Omental fat pad (tissue), 3 donors: ENCODE measurements at regions not wholly inside any gene's neighbourhood (a gene's known extent, or its start where the extent isn't known, plus 50 kb on each side); places are given as distances from the start of the nearest gene placed in this dataset.
A peak's percentile ranks its signal among the peaks of the same experiment; 100 is the strongest.

ENCODE experiments used
- ATAC-seq: fragments of 150-250 bp; one replicate; pipeline ENCODE4 v1.9.1; 2016; ENCODE audit warnings: mild to moderate bottlenecking, moderate library complexity; ENCODE audit not compliant: low FRiP score
- DNase-seq: peaks from one replicate; pipeline ENCODE4 v3.0.0-alpha.2; 2019; ENCODE audit warnings: low spot score
- CTCF ChIP-seq, 3 donors: fragments of 450-650 bp; IDR thresholded peaks; one replicate each; pipeline ENCODE4 v1.5.1; 2016 to 2017; ENCODE audit warnings: antibody characterized with exemption in 3 of 3, mild to moderate bottlenecking in 3 of 3, moderate library complexity in 2 of 3

DNA sequence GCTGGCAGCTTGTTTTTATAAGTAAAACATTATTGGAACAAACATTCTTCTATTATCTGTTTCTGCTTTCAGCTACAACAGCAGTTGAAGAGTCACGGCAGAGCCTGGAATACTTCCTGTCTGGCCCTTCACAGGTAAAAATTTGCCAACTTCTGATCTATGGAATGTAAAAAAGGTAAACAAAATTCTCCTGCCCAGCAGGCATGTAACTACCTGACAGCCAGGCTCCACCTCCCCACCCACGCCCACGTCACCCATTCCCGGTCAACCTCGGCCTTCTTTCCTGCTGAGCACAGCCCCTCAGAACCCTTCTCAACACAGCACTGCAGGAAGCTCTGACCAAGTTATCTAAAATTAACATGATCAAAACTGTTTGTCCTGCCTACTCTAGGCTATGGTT is 166.0 kb downstream of the DLL1 start:
- DNase-seq (peak; percentile 19), ATAC-seq (no peak)
- TF ChIP-seq CTCF (IDR thresholded peaks at IDR 0.05), result no peak

DNA sequence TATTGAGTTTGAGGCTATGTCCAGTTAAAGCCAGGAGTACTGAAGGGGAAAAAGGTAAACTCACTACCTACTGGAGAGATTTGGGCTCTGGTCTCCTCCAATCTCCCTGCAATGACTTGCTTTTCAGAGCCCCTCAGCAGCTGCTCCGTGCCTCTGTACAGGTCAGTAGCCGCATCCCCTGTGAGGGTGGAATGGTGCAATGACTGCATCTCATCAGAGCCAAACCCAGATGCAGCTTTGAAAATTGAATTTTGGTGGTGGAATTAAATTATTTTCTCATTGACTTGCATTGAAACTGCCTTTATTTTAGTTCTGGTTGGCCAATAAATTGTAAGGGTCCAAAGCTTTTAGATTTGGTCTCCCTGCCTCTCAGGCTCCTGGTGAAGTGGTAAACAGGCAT is 166.7 kb downstream of the DLL1 start:
- no peak for ATAC-seq
- DNase-seq, result no peak
- TF ChIP-seq CTCF (IDR thresholded peaks at IDR 0.05), result no peak

DNA sequence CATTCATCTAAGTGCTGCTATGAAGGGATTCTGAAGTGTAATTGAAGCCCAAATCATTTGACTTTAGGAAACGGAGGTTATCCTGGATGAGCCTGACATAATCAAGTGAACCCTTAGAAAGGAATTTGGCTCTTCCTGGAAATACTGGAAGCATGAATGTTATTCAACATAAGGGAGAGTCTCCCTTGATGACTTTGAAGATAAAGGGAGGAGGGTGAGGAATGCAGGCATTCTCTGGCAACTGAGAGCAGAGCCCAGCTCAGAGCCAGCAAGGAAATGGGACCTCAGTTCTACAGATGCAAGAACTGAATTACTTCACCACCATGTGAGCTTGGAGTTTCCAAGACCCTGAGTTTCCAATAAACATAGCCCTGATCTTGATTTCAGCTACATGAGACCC is 168.2 kb downstream of the DLL1 start:
- ATAC-seq (peak; percentile 67), DNase-seq (peak; percentile 20)
- TF ChIP-seq CTCF (IDR thresholded peaks at IDR 0.05), result no peak

GRCh38 chr6:170117111-170117972 is 173.5 kb downstream of the DLL1 start:
- DNase-seq (no peak), ATAC-seq (no peak)
- TF ChIP-seq CTCF (IDR thresholded peaks at IDR 0.05), result no peak

GRCh38 chr6:170116636-170117035 is 174.2 kb downstream of the DLL1 start:
- no peak for TF ChIP-seq CTCF (IDR thresholded peaks at IDR 0.05)
- DNase-seq, result no peak
- no peak for ATAC-seq

DNA sequence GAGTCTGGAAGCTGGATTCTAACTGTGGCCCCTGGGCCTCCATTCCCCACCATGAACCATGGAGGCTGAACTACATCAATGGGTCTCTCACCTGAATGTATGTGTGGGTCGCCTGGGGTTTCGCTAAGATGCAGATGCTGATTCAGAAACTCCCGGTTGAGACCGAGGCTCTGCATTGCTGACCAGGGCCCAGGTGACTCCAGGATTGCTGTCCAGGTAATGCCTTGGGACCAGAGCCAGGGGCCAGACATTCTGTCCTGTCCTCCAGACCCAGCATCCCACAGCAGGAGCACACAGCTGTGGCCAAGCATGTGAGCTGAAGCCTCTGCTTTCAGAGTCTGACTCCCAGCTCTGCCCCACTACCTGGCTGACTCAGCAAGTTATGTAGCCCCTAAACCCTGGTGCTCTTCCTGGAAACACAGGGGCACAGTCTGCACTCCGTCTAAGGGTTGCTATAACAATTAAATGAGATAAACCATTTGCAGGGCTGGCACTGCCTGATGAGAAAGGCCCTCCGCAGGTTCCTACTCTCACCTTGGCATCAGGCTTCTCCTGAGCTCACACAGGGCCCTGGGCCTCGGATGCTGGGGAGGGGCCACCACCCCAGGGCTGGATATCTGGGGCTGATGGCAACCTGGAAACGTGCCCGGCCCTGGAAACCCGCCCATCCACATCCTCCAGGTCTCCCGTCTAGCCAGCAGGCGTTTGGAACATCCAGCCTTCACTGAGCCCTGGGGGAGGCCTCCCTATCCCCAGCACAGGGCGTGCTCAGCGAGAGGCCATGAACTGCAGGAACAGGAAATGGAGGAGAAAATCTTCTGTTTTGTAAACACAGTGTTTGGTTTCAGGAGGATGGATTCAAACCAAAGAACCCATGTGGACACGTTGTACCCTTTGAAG is 175.7 kb downstream of the DLL1 start:
- ATAC-seq, result peak; percentile 70
- no peak for TF ChIP-seq CTCF (IDR thresholded peaks at IDR 0.05)
- DNase-seq, result no peak
